Eye (tissue), 1 donor: ENCODE measurements at regions not wholly inside any gene's neighbourhood (a gene's known extent, or its start where the extent isn't known, plus 50 kb on each side); places are given as distances from the start of the nearest gene placed in this dataset.

Experiments used
- DNase-seq: peaks from one replicate; pipeline ENCODE4 v3.0.0-alpha.2; 2015

DNA sequence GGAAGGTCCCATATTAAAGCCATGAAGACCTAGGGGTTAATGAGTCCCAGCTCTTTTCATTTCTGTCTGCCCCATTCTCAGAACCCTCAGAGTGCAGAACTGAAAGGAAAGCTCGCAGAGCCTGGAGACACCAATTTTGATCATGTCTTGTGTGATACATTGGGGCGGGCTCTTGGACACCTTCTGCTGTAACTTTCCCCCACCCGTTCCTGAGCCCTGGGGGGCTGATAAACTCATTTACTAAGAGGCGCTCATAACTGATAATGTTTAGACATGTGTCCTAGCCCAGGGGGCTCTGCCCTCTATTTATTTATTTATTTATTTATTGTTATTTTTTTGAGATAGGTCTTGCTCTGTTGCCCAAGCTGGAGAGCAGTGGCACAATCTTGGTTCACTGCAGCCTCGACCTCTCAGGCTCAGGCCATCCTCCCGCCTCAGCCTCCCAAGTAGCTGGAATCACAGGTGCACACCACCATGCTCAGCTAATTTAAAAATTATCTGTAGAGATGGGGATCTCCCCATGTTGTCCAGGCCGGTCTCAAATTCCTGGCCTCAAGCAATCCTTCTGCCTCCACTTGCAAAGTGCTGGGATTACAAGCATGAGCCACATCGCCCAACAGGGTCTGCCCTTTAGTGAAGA is 72.4 kb upstream of the HAAO start:
- no peak for DNase-seq

DNA sequence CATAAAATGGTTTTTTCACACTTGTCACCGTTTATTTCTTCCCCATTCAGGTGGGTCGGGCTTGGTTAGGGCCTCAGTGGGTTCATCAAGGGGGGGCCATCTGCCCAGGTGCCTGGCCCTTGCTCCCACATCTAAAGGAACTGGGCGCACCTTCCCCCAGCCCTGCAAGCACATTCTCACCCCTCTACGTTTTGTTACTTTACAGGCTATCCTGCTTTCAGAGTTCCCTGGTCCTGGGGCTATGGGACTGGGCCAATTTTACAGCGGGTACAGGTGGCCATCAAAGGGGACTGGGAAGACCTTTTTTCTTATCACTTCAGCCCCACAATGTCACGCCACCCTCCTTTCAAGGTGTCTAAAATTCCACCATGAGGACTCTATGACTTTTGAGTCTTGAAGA is 71.8 kb upstream of the HAAO start:
- DNase-seq: no peak

DNA sequence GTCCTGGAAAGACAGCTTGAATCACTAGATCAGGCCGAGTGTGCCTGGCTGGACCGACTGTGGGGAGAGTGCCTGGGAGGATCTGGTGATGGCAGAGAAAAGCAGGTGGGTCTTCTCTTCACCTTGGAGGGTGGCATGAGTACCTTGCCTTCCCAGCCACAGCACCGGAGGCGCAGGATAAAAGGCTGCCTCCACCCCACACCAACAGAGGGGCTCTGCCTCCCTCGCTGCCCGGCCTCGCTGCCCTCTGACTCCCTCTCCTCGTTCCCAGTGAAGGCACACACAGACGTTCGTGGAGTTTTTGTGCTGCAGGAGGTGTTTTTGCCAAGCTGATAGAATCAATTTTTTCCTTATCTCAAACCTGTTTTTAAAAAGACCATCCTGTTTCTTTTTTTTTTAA is 71.4 kb upstream of the HAAO start:
- DNase-seq: no peak

DNA sequence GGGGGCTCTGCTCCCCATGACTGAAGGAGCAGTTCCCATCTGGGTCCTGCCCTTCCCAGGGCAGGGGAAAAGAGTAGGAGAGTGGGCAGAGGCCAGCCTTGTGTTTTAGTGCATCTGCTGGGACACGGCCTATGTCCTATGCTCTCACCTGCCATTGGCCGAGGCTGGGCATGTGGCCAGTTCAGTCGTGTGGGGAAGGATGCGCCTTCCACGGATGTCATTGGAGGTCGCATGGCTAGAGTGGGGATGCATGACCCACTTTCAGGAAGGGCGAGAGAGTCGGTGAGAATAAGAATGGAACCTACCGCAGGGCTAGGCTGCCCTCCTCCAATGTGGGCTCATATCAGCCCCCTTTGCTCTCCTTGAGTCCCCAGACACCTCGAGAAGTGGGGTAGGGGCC is 70.9 kb upstream of the HAAO start:
- DNase-seq: no peak

DNA sequence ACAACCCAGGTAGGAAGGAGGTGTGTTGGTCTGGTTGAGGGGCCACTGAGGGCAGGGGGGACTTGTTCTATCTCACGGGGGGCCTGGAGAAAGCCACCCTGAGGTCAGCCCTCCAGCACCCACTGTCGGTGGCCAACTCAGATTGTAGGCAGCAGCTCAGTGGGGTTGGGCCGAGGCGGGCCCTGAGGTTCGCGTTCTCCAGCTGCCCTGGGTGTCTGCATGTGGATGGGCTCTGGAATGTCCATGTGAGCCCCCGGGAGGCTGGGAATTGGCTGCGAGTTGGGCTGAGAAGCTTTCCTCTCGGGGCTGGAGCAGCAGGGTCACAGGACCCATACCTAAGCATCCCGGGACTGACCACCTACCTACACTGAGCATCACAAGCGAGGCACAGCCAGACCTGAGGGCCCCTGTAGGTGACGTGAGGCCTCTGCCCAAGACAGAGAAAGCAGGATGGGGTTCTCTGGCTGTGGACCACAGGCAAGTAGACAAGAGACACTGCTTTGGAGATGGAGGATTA is 70.3 kb upstream of the HAAO start:
- DNase-seq: no peak

DNA sequence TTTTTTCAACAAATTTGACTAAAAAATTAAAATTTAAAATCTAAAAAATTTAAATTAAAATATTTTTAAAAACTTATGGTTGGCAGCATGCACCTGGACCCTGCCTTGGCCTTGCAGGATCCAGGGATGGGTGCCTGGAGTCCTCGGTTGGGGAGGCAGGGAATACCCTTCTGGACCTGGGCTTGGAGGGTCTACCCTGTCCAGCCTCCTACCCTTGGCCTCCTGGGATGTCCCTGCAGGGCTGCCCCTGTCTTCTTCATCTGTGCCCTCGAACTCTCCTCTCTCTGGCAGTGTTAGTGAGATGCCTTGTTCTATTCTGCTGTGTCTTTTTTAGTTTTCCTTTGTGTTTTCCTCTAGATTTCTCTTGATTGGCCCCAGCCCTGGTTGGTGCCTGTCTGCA is 68.9 kb upstream of the HAAO start:
- no peak for DNase-seq

DNA sequence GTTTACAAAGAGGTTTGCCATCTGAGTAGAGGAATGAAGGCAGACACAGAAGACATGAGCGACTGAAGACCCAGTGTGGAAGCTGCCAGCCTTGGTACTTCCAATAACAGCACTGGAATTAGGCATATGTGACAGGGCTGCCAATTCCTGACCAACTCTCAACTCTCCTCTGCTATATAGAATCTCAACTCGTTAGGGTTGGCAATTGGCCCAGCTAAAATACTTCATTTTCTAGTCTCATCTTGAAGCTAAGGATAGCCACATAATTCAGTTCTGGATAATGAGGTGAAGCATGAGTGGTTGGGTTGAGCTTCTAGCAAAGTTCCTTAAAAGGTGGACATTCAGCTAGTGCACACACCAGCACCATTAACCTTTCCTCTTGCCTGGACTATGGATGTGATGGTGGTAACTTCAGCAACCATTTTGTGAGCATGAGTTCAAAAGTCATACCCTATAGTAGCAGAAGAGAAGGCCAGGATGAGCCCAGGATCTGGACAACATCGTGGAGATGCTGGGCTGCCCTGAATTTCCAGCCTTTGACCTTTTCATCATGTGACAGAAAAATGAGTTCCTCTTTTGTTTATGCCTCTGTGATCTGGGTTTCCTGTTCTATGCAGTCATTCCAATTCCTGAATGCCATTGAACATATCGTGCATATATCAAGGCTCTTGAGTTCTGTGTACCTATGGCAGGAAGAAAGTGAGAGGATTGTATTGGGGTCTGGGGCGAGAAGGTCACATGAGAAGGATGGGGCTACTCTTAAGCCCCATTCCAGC is 68.1 kb upstream of the HAAO start:
- no peak for DNase-seq

DNA sequence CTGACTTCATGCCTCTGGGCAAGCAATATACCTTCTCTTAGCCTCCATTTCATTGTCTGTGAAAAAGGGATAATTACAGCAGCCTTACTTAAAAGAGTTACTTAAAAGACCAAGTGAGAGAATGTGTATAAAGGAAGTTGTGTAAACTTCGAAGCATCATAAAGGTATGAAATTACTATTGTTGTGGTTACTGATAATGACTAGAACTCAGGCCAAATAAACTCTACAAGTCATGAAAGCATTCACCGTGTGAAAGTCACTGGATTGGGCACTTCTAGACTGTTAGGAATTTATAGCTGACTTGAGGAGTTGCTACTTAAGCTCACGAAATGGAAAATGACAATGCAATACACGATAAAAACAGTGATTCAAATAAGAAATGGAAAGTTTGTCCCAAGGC is 67.4 kb upstream of the HAAO start:
- no peak for DNase-seq

DNA sequence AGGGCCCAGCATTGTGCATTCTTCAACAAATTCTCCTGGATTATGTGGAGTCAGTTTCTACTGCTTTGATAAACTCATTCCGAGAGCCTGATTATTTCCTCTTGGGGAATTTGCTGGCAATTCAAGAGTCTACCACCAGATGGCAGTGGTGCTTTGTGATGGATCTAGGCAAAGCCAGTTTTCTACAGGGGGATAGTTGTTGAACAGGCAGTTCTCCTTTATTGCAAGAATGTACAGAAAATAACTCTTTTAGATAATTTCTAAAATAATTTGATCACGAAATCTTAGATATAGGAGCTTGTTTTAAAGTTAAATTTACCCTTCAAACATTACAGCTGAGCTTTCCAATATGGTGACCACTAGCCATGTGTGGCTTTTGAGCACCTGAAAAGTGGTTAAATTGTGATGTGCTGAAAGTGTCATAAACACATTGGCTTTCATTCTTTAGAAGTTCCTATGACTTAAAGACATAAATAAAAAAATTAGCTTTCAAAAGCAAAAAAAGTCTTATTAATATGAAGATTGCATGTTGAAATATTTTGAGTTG is 66.7 kb upstream of the HAAO start:
- DNase-seq: peak; percentile 95

DNA sequence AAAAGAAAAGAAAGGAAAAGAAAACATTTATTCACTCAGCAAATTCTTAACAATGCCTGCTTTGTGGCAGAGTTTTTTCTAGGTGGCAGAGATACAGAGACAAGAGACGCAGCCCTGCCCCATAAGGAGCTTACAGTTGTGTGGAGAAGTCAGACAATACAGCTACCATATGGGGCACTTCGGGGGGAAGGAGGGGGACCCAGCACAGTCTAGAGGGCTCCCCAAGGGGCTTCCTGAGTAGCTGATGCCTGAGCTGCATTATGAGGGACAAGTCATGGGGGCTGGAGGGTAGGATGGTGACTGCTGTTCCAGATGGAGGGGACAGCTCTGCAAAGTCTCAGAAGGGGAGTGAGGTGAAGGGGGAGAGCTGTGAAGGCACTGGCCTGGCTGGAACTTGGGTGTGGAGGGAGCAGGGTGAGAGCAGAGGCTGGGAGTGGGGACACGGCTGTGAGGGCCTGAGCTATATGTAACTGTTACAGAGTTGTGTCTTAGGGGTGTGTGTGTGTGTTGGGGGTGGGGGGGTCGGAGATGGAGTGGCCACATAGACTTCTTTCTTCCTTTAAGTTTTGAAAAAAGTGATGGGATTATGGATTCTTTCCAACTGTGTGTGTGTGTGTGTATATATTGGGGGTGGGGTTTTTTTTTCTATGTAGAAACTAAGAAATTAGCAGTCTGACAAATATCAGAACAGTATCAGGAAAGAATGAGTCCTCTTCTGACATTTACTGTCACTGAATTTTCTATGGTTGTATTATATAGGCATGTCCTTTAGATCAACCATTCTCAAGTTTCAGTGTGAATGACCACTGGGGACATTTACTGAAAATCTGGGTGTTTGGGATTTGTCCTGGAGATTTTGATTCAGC is 66.0 kb upstream of the HAAO start:
- no peak for DNase-seq

DNA sequence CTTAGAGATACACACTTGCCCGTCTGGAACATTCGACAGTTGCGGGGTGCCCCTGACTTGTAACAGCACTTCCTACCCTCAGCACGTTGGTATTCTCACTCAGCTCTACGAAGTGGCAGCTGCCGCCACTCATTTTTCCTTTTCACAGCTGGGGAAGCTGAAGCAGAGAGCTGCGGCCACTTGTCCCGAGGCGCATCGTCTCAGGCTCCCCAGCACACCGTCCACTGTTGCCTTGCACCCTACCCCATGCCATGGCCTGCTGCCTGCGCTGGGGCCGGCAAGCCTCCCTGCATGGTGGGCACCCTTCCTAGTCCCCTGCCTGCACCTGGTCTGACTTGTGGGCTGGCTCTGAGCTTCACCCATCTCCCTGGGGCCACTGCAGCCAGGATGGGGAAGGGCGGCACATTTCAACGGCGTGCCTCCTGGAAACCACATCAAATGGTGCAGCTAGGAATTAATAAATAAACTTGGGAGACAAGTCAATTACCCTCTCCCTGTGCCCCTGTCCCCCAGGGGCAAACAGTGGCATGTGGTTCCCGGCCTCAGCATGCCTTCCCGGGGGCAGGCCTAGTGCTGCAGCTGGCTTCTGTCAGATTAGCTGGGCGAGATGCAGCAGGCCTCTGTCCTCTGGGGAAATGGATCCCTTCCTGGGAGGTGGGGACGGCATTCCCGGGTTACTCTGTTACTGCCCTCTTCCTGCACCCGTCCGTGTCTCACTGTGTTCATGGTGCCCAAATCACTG is 64.7 kb upstream of the HAAO start:
- DNase-seq: peak; percentile 65

DNA sequence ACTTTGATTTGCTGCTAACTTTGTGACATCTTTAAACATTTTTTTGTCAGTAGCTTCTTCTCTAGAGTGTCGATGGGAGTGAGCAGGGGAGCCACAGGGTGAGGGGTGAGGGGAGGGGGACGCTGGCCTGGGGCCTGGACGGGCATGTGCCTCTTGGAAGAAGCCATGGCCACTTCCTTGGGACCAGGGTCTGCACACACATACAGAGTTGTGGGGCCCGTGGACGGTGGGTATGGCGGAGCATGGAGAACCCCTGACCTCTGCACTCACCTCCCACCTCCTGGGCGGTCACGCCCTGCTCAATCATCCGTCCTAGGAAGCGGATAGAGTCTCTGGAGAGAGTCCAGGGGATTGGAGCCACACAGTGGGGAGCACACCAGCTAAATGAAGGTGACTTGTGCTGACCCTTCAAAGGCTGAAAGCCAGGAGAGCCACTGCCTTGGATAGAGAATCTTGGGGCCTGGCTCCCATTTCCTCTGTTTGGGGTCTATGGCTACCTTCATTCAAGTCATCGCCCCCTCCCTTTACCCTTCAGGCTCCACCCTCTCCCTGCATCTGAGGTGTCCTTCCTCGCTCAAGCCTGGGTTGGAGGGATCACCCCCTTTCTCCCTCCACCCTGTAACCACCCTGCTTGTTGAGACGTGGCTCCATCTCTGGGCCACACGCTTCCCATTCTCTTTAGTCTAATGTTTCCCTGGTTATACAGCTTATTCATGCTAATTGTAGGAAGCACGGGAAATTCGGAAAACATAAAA is 63.9 kb upstream of the HAAO start:
- DNase-seq: no peak

DNA sequence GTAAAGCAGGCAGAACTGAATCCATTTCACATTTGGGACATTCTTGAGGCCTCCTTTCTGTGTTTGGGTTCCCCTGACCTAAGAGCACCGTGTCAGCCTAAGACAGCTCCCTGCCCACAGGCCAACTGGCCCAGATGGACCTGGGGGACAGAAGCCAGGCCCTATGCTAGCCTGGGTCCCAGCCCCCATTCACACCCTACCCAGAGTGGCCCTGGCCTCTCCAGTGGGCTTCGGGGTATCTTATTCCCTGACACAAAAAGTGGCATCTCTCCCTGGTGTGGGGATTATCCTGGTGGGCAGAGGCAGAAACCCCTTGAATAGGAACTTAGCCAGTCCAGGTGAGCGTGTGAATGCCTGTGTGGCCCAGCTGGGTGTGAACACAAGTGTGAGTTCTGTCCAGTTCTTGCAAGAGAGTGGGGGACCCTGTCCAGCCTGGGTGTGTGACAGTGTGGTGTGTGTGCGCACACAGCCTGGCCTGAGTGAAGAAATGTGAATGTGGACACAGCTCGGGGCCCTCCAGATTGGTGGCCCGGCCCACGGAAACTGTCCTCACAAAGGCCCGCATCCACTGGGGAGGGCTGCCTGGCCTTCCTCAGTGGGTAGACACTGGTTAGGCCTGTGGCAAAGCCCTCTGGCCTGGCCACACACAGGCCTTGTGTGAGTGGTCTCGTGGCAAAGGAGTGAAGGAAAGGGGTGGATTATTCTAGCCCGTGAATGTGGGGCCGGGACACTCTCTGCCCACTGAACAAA is 63.0 kb upstream of the HAAO start:
- DNase-seq: no peak

DNA sequence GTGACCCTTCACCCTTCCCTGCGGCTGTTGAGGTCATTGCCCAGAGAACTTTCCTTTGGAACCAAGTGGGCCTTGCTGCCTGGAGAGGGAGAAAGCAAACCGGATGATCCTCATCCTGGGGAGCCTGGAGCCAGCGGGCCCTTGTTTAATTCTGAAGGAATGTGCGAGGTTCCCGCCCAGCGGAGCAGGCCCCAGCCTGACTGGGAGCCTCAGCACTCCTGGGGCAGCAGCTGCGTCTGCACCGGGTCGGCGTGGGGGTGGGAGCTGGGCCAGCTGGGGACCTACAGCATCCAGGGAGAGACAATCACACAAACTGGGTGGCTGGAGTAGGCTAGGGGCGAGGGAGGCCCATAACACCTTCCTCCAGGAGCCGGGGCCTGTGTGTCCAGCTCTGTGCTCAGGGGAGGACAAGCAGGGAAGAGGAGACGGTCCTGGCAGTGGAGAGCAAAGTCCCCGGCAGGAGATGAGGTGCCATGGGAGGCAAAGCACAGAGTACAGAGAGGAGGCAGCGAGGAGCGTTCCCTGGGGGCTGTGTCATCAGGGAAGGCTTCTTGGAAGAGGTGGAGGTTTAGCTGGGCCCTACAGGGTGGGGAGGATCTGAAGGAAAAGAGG is 61.9 kb upstream of the HAAO start:
- DNase-seq: peak; percentile 64

DNA sequence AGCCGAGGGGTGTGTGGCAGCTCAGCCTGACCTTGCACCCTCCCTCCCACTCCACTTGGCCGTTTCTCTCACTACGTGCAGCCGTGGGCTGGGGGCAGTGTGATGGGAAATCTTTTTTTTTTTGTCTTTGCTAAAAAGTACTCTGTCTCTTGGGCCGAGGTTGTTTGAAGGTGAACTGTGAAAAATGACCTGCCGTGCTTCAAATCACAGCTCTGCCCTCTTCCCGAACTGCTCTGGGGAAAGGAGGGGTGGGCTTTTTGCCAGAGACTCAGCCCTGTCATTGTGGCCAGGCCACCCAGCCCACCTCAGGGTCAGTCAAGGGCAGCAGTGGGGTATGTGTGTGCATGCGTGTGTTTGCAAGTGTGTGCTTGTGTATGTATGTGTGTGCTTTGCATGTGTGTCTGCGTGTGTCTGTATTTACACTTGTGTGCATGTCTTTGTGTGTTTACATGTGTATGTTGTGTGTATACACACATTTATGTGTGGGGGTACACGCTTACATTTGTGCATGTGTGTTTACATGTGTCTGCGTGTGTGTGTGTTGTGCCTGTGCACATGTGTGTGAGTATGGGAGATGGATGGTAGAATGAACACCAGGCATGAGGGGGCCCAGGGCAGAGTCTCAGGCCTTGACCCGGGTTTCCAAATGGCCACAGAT is 61.3 kb upstream of the HAAO start:
- DNase-seq: no peak

DNA sequence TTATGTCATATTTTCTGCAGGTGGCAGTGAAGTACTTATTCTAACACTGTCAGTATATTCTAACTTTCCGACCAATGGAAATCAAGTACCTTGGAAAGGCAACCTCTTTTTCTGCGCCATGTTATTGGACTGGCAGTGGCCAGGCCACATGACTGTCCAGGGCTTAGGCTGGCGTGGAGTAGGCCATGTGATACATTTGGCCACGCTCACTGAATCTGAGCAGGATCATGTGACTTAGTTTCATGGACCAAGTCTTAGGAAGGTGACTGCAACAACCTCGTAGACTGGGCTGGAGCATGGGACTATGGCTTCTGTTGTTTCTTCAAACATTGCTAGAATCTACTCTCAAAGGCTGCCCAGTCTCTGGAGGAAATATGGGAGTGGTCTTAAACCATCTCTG is 60.4 kb upstream of the HAAO start:
- DNase-seq: no peak

DNA sequence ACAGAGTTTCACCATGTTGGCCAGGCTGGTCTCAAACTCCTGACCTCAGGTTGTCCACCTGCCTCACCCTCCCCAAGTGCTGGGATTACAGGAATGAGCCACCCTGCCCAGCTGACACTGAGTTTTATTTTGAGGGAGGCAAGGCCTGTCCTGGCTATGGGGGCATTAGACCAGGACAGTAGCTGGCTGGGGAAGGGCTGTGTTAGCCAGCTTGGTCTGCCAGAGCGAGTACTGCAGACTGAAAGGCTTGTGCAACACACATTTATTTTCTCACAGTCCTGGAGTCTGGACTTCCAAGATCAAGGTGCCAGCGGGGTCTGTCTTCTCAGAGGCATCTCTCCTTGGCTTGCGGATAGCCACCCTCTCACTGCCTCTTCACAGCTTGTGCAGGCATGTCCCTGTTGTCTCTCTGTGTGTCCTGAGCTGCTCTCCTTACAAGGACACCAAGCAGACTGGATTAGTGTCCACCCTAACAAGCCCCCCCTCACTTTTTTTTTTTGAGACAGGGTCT is 59.4 kb upstream of the HAAO start:
- no peak for DNase-seq

DNA sequence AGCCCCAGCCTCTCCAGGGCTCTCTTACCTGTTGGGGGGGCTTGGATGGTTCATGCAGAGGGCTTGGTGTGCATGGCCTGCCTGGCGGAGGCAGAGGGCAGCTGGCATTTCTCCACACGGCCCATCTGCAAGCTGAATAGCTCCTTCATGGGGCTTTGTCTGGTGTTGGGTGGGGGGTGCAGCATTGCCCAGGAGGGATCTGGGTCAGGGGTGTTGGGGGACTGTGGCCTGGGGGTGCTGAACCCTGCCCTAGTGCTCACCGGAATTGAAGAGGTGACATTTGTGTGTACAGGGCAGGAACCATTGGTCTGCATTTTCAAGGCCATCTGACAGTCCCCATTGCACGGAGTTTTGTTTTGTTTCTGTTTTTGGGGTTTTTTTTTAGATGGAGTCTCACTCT is 58.8 kb upstream of the HAAO start:
- no peak for DNase-seq

DNA sequence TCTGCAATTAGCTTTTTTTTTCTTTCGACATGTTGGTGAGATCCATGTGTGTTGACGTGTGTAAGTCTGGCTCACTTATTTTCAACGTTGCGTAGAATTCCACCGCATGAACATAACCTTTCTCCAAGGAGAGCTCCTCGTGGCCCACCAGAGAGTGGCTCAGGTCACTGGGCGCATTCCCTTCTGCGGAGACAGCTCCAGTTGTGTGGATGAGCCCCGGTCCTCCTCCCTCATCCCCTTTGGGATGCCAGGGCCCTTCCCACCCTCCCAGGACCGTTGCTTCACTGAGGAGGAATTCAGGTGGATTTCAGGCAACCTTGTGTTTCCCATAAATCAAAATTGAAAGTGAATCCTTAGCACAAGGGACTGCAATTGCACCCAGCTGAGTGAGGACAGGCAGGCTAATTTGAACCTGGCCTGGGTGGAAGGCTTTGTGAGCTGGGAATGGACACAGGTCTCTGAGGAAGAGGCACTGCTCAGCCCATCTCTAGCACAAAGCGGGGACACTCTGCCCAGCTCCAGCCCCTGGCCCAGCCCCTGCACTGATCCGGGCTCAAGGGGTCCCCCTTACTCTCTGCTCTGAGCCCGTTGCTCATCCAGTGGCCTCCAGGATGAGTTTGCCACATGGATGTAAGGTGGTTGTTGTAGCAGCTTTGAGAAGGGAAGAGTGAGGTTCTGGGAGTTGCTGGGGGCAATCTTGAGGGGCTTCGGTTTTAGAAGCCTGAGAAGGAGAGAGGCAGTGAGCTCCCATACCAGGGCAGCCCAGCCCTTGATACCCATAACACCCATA is 57.8 kb upstream of the HAAO start:
- no peak for DNase-seq
